Neural cell (in vitro differentiated cells): ENCODE measurements at regions not wholly inside any gene's neighbourhood (a gene's known extent, or its start where the extent isn't known, plus 50 kb on each side); places are given as distances from the start of the nearest gene placed in this dataset.

Source experiments
- H2AFZ ChIP-seq: fragments of 200-600, 300-800 bp; sonication (generic), shearing (Covaris generic); 2 replicates; pipeline ENCODE4 v1.6.0; 2014; ENCODE audit warnings: low read depth, mild to moderate bottlenecking, antibody characterized with exemption, low read length, moderate library complexity
- H3F3A ChIP-seq: fragments of 200-600 bp; shearing (Covaris generic); 2 replicates; pipeline ENCODE4 v1.6.1; 2016; ENCODE audit warnings: mild to moderate bottlenecking, moderate library complexity, mixed read lengths, antibody characterized with exemption, low read length; ENCODE audit not compliant: insufficient read depth, poor library complexity, severe bottlenecking
- H3K27ac ChIP-seq: fragments of 200-600, 300-800 bp; sonication (generic), shearing (Covaris generic); 2 replicates; pipeline ENCODE4 v1.5.1; 2014; ENCODE audit warnings: mild to moderate bottlenecking, low read length, moderate library complexity
- H3K27me3 ChIP-seq: fragments of 300-800, 200-600 bp; sonication (generic), shearing (Covaris generic); 2 replicates; pipeline ENCODE4 v1.6.0; 2014; ENCODE audit warnings: mild to moderate bottlenecking, low read depth, low read length, moderate library complexity; ENCODE audit not compliant: insufficient read depth
- H3K36me3 ChIP-seq: fragments of 300-800, 200-600 bp; sonication (generic), shearing (Covaris generic); 2 replicates; pipeline ENCODE4 v1.5.1; 2014; ENCODE audit warnings: mild to moderate bottlenecking, antibody characterized with exemption, low read length, moderate library complexity; ENCODE audit not compliant: insufficient read depth
- H3K4me2 ChIP-seq: fragments of 300-800, 200-600 bp; sonication (generic), shearing (Covaris generic); 2 replicates; pipeline ENCODE4 v1.6.0; 2014; ENCODE audit warnings: mild to moderate bottlenecking, low read length
- H3K4me3 ChIP-seq: fragments of 300-800, 200-600 bp; sonication (generic), shearing (Covaris generic); 2 replicates; pipeline ENCODE4 v1.5.1; 2014; ENCODE audit warnings: mild to moderate bottlenecking, low read length, moderate library complexity
- H3K79me2 ChIP-seq: fragments of 200-600 bp; shearing (Covaris generic); replicated peaks from 2 replicates; pipeline ENCODE4 v1.6.0; 2014; ENCODE audit warnings: mild to moderate bottlenecking, low read length, moderate library complexity; ENCODE audit not compliant: insufficient read depth
- H3K9ac ChIP-seq: fragments of 300-800, 200-600 bp; sonication (generic), shearing (Covaris generic); 2 replicates; pipeline ENCODE4 v1.6.1; 2016; ENCODE audit warnings: mild to moderate bottlenecking, low read length, mixed read lengths
- H3K9me2 ChIP-seq: fragments of 200-600 bp; shearing (Covaris generic); 2 replicates; pipeline ENCODE4 v1.6.1; 2016; ENCODE audit warnings: mild to moderate bottlenecking, low read length, mixed read lengths; ENCODE audit not compliant: insufficient read depth
- H3K9me3 ChIP-seq: fragments of 200-600, 300-800 bp; sonication (generic), shearing (Covaris generic); 2 replicates; pipeline ENCODE4 v1.6.1; 2016; ENCODE audit warnings: mild to moderate bottlenecking, mixed run types, low read length, moderate library complexity, mixed read lengths
- H4K20me1 ChIP-seq: fragments of 200-600 bp; shearing (Covaris generic); 2 replicates; pipeline ENCODE4 v1.6.1; 2016; ENCODE audit warnings: mild to moderate bottlenecking, mixed run types; ENCODE audit not compliant: insufficient read depth
- CTCF ChIP-seq: fragments of 450-650 bp; IDR thresholded peaks from 2 replicates; pipeline ENCODE4 v1.5.1; 2014; ENCODE audit warnings: antibody characterized with exemption, mild to moderate bottlenecking, moderate library complexity; ENCODE audit not compliant: poor library complexity, severe bottlenecking
- EP300 ChIP-seq: fragments of 450-650 bp; conservative IDR thresholded peaks from 2 replicates; pipeline ENCODE4 v1.6.1; 2014; ENCODE audit warnings: antibody characterized with exemption, mild to moderate bottlenecking, moderate library complexity; ENCODE audit not compliant: poor library complexity, severe bottlenecking
- EZH2 ChIP-seq: fragments of 200-600, 300-800 bp; shearing (Covaris generic), sonication (generic); IDR thresholded peaks from 2 replicates; pipeline ENCODE4 v1.6.1; 2014; ENCODE audit warnings: antibody characterized with exemption, low read length, borderline replicate concordance, mild to moderate bottlenecking; ENCODE audit not compliant: insufficient read depth, poor library complexity, severe bottlenecking
- MXI1 ChIP-seq: fragments of 450-650 bp; conservative IDR thresholded peaks from 2 replicates; pipeline ENCODE4 v1.6.1; 2014; ENCODE audit warnings: antibody characterized with exemption, mild to moderate bottlenecking; ENCODE audit not compliant: poor library complexity, severe bottlenecking
- POLR2AphosphoS5 ChIP-seq: IDR thresholded peaks from 2 replicates; pipeline ENCODE4 v1.6.1; 2012
- RAD21 ChIP-seq: fragments of 450-650 bp; conservative IDR thresholded peaks from 2 replicates; pipeline ENCODE4 v1.6.1; 2014; ENCODE audit warnings: antibody characterized with exemption, mild to moderate bottlenecking, moderate library complexity
- REST ChIP-seq: IDR thresholded peaks from 2 replicates; pipeline ENCODE4 v1.6.1; 2012; ENCODE audit warnings: borderline replicate concordance
- SMC3 ChIP-seq: fragments of 450-650 bp; conservative IDR thresholded peaks from 2 replicates; pipeline ENCODE4 v1.6.1; 2014; ENCODE audit warnings: antibody characterized with exemption, mild to moderate bottlenecking, moderate library complexity; ENCODE audit not compliant: poor library complexity
- TAF1 ChIP-seq: IDR thresholded peaks from 2 replicates; pipeline ENCODE4 v1.6.1; 2012; ENCODE audit warnings: low read depth

DNA sequence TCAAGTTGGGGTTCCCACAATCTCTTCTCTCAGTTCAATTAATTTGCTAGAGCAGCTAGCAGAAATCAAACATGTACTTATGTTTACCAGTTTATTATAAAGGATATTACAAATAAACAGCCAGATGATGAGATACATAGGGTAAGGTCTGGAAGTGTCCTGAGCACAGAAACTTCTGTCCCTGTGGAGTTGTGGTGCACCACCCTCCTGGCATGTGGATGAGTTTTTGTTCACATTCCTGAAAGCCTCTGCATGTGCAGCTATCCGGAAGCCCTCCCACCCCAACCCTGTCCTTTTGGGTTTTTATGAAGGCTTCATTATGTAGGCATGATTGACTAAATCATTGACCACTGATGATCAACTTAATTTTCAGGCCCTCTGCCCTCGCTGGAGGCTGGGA, 791.2 kb upstream of the ZNF608 start:
- no peaks in the 10 kb centered on the region for H3F3A ChIP-seq
- no peaks in the 10 kb centered on the region for H3K36me3 ChIP-seq
- no peaks in the 10 kb centered on the region for H3K9me2 ChIP-seq
- no peak overlapping the region for H2AFZ ChIP-seq
- TF ChIP-seq EP300, result no peak
- no peak for TF ChIP-seq EZH2
- no peak for TF ChIP-seq POLR2AphosphoS5
- TF ChIP-seq SMC3, result no peak
- TF ChIP-seq RAD21, result no peak
- TF ChIP-seq CTCF, result no peak
- TF ChIP-seq REST, result no peak
- no peak for TF ChIP-seq TAF1
- TF ChIP-seq MXI1, result no peak
- no peaks in the 10 kb centered on the region for H3K79me2 ChIP-seq
- H3K9me3 ChIP-seq, result no peaks in the 10 kb centered on the region
- H3K27ac ChIP-seq, result no peak overlapping the region
- H3K27me3 ChIP-seq, result no peaks in the 10 kb centered on the region
- H3K9ac ChIP-seq, result no peak overlapping the region
- no peaks in the 10 kb centered on the region for H4K20me1 ChIP-seq
- H3K4me3 ChIP-seq, result no peak overlapping the region
- no peak overlapping the region for H3K4me2 ChIP-seq

- no peaks in the 10 kb centered on the region for H3F3A ChIP-seq
- no peaks in the 10 kb centered on the region for H3K9me2 ChIP-seq
- TF ChIP-seq CTCF (no peak), MXI1 (no peak), EZH2 (no peak)
- no peak overlapping the region for H2AFZ ChIP-seq
- H3K36me3 ChIP-seq, result no peaks in the 10 kb centered on the region
- H3K9ac ChIP-seq, result no peak overlapping the region
- no peaks in the 10 kb centered on the region for H4K20me1 ChIP-seq
- no peaks in the 10 kb centered on the region for H3K27me3 ChIP-seq
- no peak overlapping the region for H3K4me2 ChIP-seq
- H3K27ac ChIP-seq, result no peak overlapping the region
- no peaks in the 10 kb centered on the region for H3K79me2 ChIP-seq
- no peaks in the 10 kb centered on the region for H3K9me3 ChIP-seq
- no peak overlapping the region for H3K4me3 ChIP-seq
Observed at GRCh38 chr5:125538469-125538868, 792.0 kb upstream of the ZNF608 start.
